GM12864 (cell line): ENCODE measurements at regions not wholly inside any gene's neighbourhood (a gene's known extent, or its start where the extent isn't known, plus 50 kb on each side); places are given as distances from the start of the nearest gene placed in this dataset.
"Not testable (repeated sequence)": the region's sequence is repeated elsewhere in the genome, so short reads cannot be mapped to it uniquely, and the experiment has no call there.

Experiments used
- DNase-seq: peaks from one replicate; pipeline ENCODE4 v3.0.0-alpha.2; 2011; ENCODE audit warnings: low read depth
- H3K4me3 ChIP-seq: 2 replicates; pipeline ENCODE4 v1.5.1; 2011; ENCODE audit warnings: mild to moderate bottlenecking, low read depth, low read length, control low read depth
- CTCF ChIP-seq: IDR thresholded peaks from 2 replicates; pipeline ENCODE4 v1.5.1; 2011; ENCODE audit warnings: low read depth, mild to moderate bottlenecking, moderate library complexity, low read length, control low read depth, inconsistent platforms; ENCODE audit errors: missing control alignments

DNA sequence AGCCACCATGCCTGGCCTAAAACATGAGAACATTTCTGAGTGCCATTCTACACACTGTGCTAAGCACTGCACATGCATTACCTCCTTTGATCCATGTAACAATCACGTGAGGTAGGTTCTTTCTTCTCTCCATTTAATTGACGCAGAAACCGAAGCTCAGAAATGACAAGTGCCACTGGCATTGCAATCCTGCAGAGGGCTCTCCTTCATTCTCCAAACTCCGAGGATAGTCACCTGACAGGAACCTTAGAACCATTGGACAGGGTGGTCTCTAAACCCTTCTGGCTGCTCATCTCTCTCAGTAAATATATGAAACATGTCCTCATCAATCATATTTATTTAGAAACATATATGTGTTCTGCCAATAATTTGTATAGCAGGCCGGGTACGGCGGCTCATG, 167.1 kb upstream of the JUN start:
- no peak for DNase-seq
- no peak for TF ChIP-seq CTCF
- no peak overlapping the region for H3K4me3 ChIP-seq

- not testable (repeated sequence) for H3K4me3 ChIP-seq, DNase-seq
Measured at GRCh38 chr1:58953951-58954350, 170.1 kb upstream of the JUN start.

DNA sequence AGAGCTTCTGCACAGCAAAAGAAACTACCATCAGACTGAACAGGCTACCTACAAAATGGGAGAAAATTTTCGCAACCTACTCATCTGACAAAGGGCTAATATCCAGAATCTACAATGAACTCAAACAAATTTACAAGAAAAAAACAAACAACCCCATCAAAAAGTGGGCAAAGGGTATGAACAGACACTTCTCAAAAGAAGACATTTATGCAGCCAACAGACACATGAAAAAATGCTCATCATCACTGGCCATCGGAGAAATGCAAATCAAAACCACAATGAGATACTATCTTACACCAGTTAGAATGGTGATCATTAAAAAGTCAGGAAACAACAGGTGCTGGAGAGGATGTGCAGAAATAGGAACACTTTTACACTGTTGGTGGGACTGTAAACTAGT, 179.4 kb upstream of the JUN start:
- not testable (repeated sequence) for H3K4me3 ChIP-seq, DNase-seq

GRCh38 chr1:58964428-58964827, 180.6 kb upstream of the JUN start:
- no peak for DNase-seq
- TF ChIP-seq CTCF: no peak
- H3K4me3 ChIP-seq: no peak overlapping the region

- DNase-seq: no peak
- no peak for TF ChIP-seq CTCF
- no peak overlapping the region for H3K4me3 ChIP-seq
Measured at GRCh38 chr1:58964880-58965279, 181.0 kb upstream of the JUN start.

DNA sequence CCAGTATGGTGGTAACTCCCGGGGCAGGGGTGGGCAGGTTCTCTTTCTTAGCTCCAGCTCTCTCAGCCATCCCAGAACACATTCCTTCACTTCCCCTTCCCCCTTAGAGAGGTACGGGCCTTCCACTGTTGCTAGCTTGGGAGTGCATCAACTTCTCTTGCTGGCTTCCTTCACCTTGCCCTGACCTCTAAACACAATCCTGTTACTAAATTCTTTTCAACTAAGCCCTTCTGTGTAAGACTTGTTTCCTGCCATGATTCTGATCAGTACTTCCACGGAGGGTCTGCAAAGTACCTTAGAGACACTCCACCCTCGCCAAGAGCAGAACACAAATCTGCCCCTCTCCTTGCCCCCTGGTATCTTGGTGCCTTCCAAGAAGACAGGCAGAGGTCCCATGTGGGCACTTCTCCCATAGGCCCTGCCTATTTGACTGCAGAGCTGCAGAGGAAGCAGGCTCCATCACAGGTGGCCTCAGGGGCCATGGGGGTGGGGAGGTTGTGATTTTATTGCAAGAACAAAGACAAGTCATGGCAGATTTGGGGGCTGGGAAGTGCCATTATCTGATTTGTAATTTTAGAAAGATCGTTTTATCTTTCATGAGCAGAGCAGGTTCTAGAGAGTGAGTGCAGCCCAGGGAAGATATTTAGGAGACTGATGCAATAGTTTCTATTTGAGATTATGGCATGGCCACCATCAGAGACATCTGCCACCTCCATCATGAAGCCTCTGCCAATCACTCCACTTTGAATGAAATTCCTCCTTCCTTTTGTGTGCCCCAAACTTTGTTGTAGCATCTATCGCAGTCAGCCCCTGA, 182.5 kb upstream of the JUN start:
- no peak for DNase-seq

DNA sequence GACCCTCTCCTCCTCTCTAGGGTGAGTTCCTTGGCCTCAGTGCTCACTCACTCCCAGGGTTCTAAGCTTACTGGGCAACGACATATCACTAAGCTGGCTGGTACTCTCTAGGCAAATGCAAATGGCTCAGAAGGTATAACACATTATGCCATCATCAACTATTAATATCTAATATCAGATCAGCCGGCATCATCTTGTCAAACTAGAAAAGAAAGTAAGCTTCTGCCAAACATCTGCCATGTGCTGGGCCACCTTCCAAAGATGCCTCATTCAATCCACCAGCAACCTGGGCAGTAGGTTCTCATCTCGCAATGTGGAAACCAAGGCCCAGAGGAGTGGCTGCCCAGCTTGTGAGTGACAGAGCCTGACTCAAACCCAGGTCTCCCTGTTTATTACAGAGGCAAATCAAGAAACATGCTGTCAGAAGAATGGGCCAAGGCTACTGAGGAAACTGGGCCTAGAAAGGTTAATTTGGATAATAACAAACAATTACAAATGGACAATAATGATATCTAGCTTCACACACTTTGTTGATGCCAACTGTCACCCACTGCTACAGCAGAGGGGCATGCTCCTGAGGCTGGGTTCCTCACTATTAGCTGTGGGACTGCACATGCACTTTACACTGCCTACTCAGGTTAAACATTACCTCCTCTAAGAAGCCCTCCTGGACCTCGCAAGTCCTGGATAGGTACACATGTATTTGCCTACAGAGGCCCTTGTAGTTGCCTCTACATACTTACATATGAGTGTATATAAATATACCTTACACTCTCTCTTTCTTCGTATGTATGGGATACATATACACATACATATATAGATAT, 183.3 kb upstream of the JUN start:
- TF ChIP-seq CTCF: no peak
- H3K4me3 ChIP-seq: no peak overlapping the region
- no peak for DNase-seq

More for the DNA sequence above, 182.5 kb upstream of the JUN start:
- no peak for TF ChIP-seq CTCF
- H3K4me3 ChIP-seq: no peak overlapping the region
